ENCODE measurements at regions not wholly inside any gene's neighbourhood (a gene's known extent, or its start where the extent isn't known, plus 50 kb on each side); places are given as distances from the start of the nearest gene placed in this dataset.
A peak's percentile ranks its signal among the peaks of the same experiment; 100 is the strongest.

DNA sequence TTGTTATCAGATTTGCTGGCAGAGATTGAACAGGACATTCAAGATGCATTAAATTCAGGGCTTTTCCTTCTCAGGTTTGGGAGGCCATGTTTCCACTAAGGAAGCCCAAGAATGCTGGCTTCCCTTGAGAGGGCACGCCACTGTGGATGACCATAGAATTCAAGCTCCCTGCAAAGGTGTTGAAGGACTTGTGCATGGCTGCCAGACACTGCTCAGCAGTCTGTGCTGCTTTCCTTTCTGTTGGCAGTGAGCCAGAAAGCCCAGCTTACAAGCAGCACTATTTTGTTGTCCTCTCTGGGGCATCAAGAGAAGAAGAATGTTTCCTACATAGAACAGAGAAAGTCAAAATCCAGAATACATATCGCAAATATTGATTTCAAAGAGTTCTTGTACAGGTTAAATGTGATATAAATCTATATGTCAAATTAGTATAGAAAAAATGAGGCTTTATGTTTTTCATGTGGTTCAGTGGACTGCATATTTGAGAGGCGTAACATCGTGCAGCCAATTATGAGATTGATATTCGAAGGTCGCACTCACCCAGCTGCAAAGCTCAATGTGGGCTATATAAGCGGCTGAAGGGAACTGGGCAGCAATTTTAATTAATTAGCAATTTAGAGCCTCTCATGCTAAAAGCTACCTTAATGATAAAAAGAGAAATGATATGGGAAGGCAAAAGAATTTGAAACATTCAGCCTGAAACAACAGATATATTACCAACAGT is 103.1 kb upstream of the ISL1 start:
- peak in 2 of 14 donors; percentile 7 to 8 for DNase-seq

DNA sequence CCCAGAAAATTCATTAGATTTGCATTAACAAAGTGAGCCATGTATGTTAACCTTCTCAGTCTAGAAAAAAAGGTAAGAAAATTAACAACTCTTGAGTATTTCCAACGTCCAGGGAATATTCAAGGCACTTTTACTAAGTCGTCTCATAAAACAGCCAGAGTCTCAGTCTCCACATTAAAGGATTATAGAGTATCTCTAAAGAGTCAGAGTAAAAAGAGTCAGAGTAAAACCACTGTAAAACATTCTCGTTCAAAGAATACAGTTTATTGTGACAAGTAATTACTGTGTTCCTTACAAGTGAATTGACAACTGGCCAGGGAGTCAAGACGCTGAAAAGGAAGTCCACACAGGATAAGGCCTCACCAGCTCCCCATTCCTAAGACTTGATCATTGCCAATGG is 97.2 kb upstream of the ISL1 start:
- DNase-seq: no peak

DNA sequence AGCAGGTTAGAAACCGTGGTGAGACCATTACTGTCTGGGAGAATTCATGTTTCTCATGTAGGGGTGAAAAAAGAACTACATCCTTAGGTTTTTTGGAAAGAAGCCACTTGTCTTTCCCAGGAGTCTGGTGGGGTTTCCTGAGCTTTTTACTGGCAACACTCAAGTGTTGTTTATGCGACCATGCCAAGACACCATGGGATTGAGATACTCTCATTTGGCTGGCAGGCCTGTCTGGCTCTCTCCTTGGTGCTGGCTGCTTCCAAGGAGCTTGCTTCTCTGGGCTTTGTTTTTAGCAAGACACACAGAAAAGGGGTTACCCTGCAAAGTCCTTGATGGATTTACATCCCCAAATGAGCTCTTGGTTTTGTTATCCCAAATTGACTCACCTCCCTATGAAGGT is 80.9 kb upstream of the ISL1 start:
- DNase-seq: peak in 4 of 14 donors; percentile 1 to 15 (median 14)

DNA sequence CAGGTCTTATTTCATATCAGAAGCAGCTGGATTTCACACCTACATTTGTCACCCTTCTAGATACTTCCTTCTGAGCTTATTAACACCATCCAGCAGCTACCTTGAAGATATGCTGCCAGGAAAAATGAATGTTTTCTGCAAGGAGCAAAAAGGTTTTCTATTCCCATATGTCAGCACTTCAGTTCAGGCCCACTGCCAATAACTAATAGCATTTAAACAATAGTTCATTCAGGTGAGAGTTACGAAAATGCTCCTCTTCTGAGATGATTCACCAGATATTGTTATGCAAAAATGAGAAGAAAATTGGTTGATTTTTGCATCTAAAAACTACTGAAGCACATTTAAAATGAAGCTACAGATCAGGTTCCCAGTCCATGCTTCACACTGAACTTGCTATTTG is 56.4 kb upstream of the ISL1 start:
- no peak for DNase-seq
